ENCODE measurements at regions not wholly inside any gene's neighbourhood (a gene's known extent, or its start where the extent isn't known, plus 50 kb on each side); places are given as distances from the start of the nearest gene placed in this dataset.

DNA sequence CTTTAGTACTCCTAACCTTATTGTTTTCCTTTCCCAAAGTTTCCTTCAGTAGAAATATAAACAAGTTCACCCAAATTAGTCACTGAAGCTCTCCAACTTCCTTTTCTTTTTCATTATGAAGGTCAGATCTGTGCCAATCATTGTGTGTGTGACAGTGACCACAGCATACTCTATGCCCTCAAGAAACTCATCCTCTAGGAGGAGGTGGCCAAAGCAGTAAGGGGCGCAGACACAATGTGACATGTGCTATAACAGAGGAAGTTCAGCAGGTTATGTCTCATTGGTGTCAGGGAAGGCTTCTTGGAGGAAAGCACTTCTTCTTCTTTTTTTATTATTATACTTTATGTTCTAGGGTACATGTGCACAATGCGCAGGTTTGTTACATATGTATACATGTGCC lies 60.0 kb upstream of the PSME4 start:
- WGBS, 2 experiments (ENCODE audit: extremely low coverage in 1 of 2, insufficient coverage in 1 of 2, insufficient read length in 1 of 2, insufficient replicate concordance in 2 of 2, low coverage in 1 of 2, low lambda C conversion rate in 2 of 2, missing lambda C conversion rate in 1 of 2): 90% methylated on average over 2 of the region's 2 CpGs; no CpG with 5 or more reads in 1 of the 2 experiments
- no peak overlapping the region for H2AK5ac ChIP-seq (ENCODE audit: low read depth, low read length)
- no peak overlapping the region for H3K4me3 ChIP-seq (ENCODE audit: extremely low read depth in 1 of 4, insufficient read depth in 2 of 4, low read depth in 3 of 4, low read length in 4 of 4)
- H2BK5ac ChIP-seq (ENCODE audit: low read depth, low read length): no peak overlapping the region
- H3K4me1 ChIP-seq (replicated peaks in 1 of 4; ENCODE audit: control insufficient read depth in 3 of 4, insufficient read depth in 4 of 4, low read length in 3 of 4): no peaks in the 10 kb centered on the region
- no peaks in the 10 kb centered on the region for H3K79me1 ChIP-seq (ENCODE audit: low read depth, low read length)
- no peak overlapping the region for H3K4me2 ChIP-seq (ENCODE audit: insufficient read depth in 1 of 2, low read depth in 2 of 2, low read length in 2 of 2)
- FAIRE-seq (no peak), DNase-seq (ENCODE audit: low read depth in 1 of 2, low spot score in 2 of 2) (no peak)
- H4K5ac ChIP-seq (ENCODE audit: insufficient read length, low read depth, low read length): no peak overlapping the region
- H3K18ac ChIP-seq (ENCODE audit: extremely low read depth, low read length): no peak overlapping the region
- no peak overlapping the region for H3K27ac ChIP-seq (ENCODE audit: low read depth, low read length)
- H3K14ac ChIP-seq (ENCODE audit: insufficient read length): no peak overlapping the region
- no peak overlapping the region for H3K9ac ChIP-seq (replicated peaks in 1 of 4; ENCODE audit: extremely low read depth in 1 of 4, low read depth in 3 of 4, low read length in 3 of 4)
- H4K91ac ChIP-seq (replicated peaks; ENCODE audit: insufficient read length, low read length): no peak overlapping the region
- no peak overlapping the region for H3K56ac ChIP-seq (replicated peaks; ENCODE audit: insufficient read length, low read depth, low read length)
- no peak overlapping the region for H2BK12ac ChIP-seq (ENCODE audit: low read depth, low read length)
- H2AFZ ChIP-seq (ENCODE audit: low read length): no peak overlapping the region
- no peaks in the 10 kb centered on the region for H3K27me3 ChIP-seq (replicated peaks in 1 of 4; ENCODE audit: control insufficient read depth in 3 of 4, extremely low read depth in 1 of 4, insufficient read depth in 3 of 4, low read length in 3 of 4)
- no peaks in the 10 kb centered on the region for H4K20me1 ChIP-seq (replicated peaks in 1 of 2; ENCODE audit: control insufficient read depth in 1 of 2, insufficient read depth in 2 of 2, low read length in 2 of 2)
- H3K23ac ChIP-seq (ENCODE audit: insufficient read length): no peak overlapping the region
- no peak overlapping the region for H2BK15ac ChIP-seq (ENCODE audit: low read length)
- POLR2A ChIA-PET (ENCODE audit: partially characterized antibody): no interaction called here
- H2BK20ac ChIP-seq (ENCODE audit: low read length): no peak overlapping the region
- H3K9me3 ChIP-seq (ENCODE audit: insufficient read depth in 2 of 2, low read depth in 1 of 2, low read length in 1 of 2): no peaks in the 10 kb centered on the region
- H4K8ac ChIP-seq (ENCODE audit: extremely low read depth, insufficient read depth, low read length): no peak overlapping the region
- H3K23me2 ChIP-seq (ENCODE audit: low read depth, low read length): no peaks in the 10 kb centered on the region
- H3K4ac ChIP-seq (replicated peaks; ENCODE audit: insufficient read length, low read depth, low read length): no peak overlapping the region
- no peaks in the 10 kb centered on the region for H3K79me2 ChIP-seq (ENCODE audit: control insufficient read depth in 1 of 2, insufficient read depth in 2 of 2, low read length in 2 of 2)
- no peaks in the 10 kb centered on the region for H3K36me3 ChIP-seq (ENCODE audit: control insufficient read depth in 2 of 4, insufficient read depth in 4 of 4, low read length in 3 of 4)
- CTCF ChIA-PET (ENCODE audit: partially characterized antibody): no interaction called here
- no peak for TF ChIP-seq SAP30 (IDR thresholded peaks at IDR 0.05; ENCODE audit: insufficient read depth, insufficient replicate concordance, low read length)
- no peak for TF ChIP-seq SIRT6 (IDR thresholded peaks at IDR 0.05; ENCODE audit: low read length)
- TF ChIP-seq EP300 (IDR thresholded peaks at IDR 0.05; ENCODE audit: borderline replicate concordance in 1 of 2, low read depth in 2 of 2, low read length in 2 of 2): no peak
- no peak for TF ChIP-seq EGR1 (IDR thresholded peaks at IDR 0.05; ENCODE audit: borderline replicate concordance, low read depth, low read length)
- no peak for TF ChIP-seq POLR2A (IDR thresholded peaks at IDR 0.05; ENCODE audit: control extremely low read depth in 1 of 2, low read depth in 2 of 2, low read length in 2 of 2)
- no peak for TF ChIP-seq SUZ12 (IDR thresholded peaks at IDR 0.05; ENCODE audit: low read length)
- TF ChIP-seq MAX (IDR thresholded peaks at IDR 0.05): no peak
- no peak for TF ChIP-seq CREB1 (IDR thresholded peaks at IDR 0.05)
- TF ChIP-seq BACH1 (IDR thresholded peaks at IDR 0.05; ENCODE audit: low read length): no peak
- TF ChIP-seq BRCA1 (IDR thresholded peaks at IDR 0.05; ENCODE audit: low read depth, low read length): no peak
- TF ChIP-seq YY1 (IDR thresholded peaks at IDR 0.05; ENCODE audit: low read depth, low read length): no peak
- H2BK120ac ChIP-seq (replicated peaks; ENCODE audit: low read depth, low read length): no peak overlapping the region

All from H1 (cell line).